WERI-Rb-1 (cell line): ENCODE measurements at regions not wholly inside any gene's neighbourhood (a gene's known extent, or its start where the extent isn't known, plus 50 kb on each side); places are given as distances from the start of the nearest gene placed in this dataset.

Experiments used
- DNase-seq: peaks from one replicate; pipeline ENCODE4 v3.0.0-alpha.2; 2020
- H3K27ac ChIP-seq: fragments of 250-450 bp; sonication (Bioruptor Pico); 2 replicates; pipeline ENCODE4 v1.5.1; 2020; ENCODE audit warnings: mild to moderate bottlenecking, moderate library complexity
- H3K27me3 ChIP-seq: fragments of 250-450 bp; sonication (Bioruptor Pico); 2 replicates; pipeline ENCODE4 v1.5.1; 2021; ENCODE audit warnings: mild to moderate bottlenecking, low read depth, moderate library complexity; ENCODE audit not compliant: insufficient read depth, severe bottlenecking
- H3K36me3 ChIP-seq: fragments of 250-450 bp; sonication (Bioruptor Pico); 2 replicates; pipeline ENCODE4 v1.5.1; 2020; ENCODE audit warnings: mild to moderate bottlenecking, moderate library complexity
- H3K4me3 ChIP-seq: 2 replicates; pipeline ENCODE4 v1.5.1; 2011; ENCODE audit warnings: low read depth, mild to moderate bottlenecking, control low read depth, low read length
- H3K9me3 ChIP-seq: fragments of 250-450 bp; sonication (Bioruptor Pico); 2 replicates; pipeline ENCODE4 v1.5.1; 2021; ENCODE audit warnings: mild to moderate bottlenecking, moderate library complexity; ENCODE audit not compliant: severe bottlenecking
- CTCF ChIP-seq: IDR thresholded peaks from 2 replicates; pipeline ENCODE4 v1.5.1; 2011; ENCODE audit warnings: low read depth, mild to moderate bottlenecking, control low read depth, inconsistent platforms, low read length

- no peak for TF ChIP-seq CTCF
- no peaks in the 10 kb centered on the region for H3K36me3 ChIP-seq
- no peaks in the 10 kb centered on the region for H3K27me3 ChIP-seq
- no peaks in the 10 kb centered on the region for H3K9me3 ChIP-seq
- no peak overlapping the region for H3K27ac ChIP-seq
- no peak overlapping the region for H3K4me3 ChIP-seq
- no peak for DNase-seq
Measured at GRCh38 chr6:142562865-142563264, 261.1 kb downstream of the ADGRG6 start.

- TF ChIP-seq CTCF, result peak; percentile 86
- no peaks in the 10 kb centered on the region for H3K27me3 ChIP-seq
- no peak overlapping the region for H3K27ac ChIP-seq
- no peaks in the 10 kb centered on the region for H3K36me3 ChIP-seq
- H3K4me3 ChIP-seq, result no peak overlapping the region
- peak; percentile 35 for DNase-seq
- no peaks in the 10 kb centered on the region for H3K9me3 ChIP-seq
Measured at GRCh38 chr6:142566628-142567396, 265.0 kb downstream of the ADGRG6 start.

GRCh38 chr6:142567461-142567860, 265.7 kb downstream of the ADGRG6 start:
- TF ChIP-seq CTCF, result no peak
- no peak overlapping the region for H3K4me3 ChIP-seq
- no peak for DNase-seq

GRCh38 chr6:142568857-142569597, 267.2 kb downstream of the ADGRG6 start:
- Histone ChIP-seq H3K4me3 (no peak overlapping the region), H3K9me3 (peaks cover under 1% of the 10 kb centered on the region), H3K27ac (no peak overlapping the region), H3K36me3 (no peaks in the 10 kb centered on the region), H3K27me3 (no peaks in the 10 kb centered on the region)
- no peak for DNase-seq
- no peak for TF ChIP-seq CTCF

More at GRCh38 chr6:142567461-142567860, 265.7 kb downstream of the ADGRG6 start:
- H3K36me3 ChIP-seq, result no peaks in the 10 kb centered on the region
- H3K27me3 ChIP-seq, result no peaks in the 10 kb centered on the region
- no peaks in the 10 kb centered on the region for H3K9me3 ChIP-seq
- no peak overlapping the region for H3K27ac ChIP-seq

- no peak for TF ChIP-seq CTCF
- H3K9me3 ChIP-seq, result peaks cover 4% of the 10 kb centered on the region
- no peak overlapping the region for H3K27ac ChIP-seq
- no peaks in the 10 kb centered on the region for H3K36me3 ChIP-seq
- no peak for DNase-seq
- H3K4me3 ChIP-seq, result no peak overlapping the region
- no peaks in the 10 kb centered on the region for H3K27me3 ChIP-seq
Measured at GRCh38 chr6:142569676-142570075, 267.9 kb downstream of the ADGRG6 start.
